ENCODE measurements at regions not wholly inside any gene's neighbourhood (a gene's known extent, or its start where the extent isn't known, plus 50 kb on each side); places are given as distances from the start of the nearest gene placed in this dataset.

DNA sequence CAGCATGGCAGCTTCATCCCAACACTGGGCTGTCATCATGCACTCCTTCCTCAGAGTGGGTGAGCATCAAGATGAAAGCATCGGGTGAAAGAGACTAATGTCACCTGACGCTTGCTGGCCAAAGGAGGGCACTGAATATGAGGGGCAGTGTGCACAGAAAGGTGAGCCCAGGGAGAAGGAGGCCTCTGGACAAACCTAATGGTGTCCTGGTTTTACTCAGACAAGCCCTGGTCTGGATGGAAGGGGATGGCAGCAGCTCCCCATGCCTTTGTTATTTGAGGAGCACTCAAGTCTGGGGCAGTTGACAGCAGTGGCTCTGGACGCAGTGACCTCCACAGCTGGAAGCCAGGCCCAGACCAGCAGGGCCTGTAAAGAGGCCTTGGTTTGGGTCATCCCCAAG lies 209.7 kb downstream of the SMAD2 start:
- intact Hi-C loops (cut with micrococcal nuclease; ENCODE audit: unreplicated experiment): no loop called here
- 9% methylated on average over 2 of the region's 3 CpGs for WGBS (ENCODE audit: low lambda C conversion rate)
- H3K4me2 ChIP-seq (ENCODE audit: low read depth, low read length): no peak overlapping the region
- no peaks in the 10 kb centered on the region for H3K79me2 ChIP-seq (ENCODE audit: insufficient read depth, low read length)
- FAIRE-seq (no peak), ATAC-seq (no peak), DNase-seq (ENCODE audit: low spot score) (no peak)
- no peak overlapping the region for H3K4me3 ChIP-seq (replicated peaks in 1 of 3; ENCODE audit: insufficient read depth in 1 of 3, low read depth in 2 of 3, low read length in 3 of 3)
- TF ChIP-seq, protein P1, sequence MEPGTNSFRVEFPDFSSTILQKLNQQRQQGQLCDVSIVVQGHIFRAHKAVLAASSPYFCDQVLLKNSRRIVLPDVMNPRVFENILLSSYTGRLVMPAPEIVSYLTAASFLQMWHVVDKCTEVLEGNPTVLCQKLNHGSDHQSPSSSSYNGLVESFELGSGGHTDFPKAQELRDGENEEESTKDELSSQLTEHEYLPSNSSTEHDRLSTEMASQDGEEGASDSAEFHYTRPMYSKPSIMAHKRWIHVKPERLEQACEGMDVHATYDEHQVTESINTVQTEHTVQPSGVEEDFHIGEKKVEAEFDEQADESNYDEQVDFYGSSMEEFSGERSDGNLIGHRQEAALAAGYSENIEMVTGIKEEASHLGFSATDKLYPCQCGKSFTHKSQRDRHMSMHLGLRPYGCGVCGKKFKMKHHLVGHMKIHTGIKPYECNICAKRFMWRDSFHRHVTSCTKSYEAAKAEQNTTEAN (CRISPR knock-in tag; conservative IDR thresholded peaks at IDR 0.05): no peak
- TF ChIP-seq, protein P2, sequence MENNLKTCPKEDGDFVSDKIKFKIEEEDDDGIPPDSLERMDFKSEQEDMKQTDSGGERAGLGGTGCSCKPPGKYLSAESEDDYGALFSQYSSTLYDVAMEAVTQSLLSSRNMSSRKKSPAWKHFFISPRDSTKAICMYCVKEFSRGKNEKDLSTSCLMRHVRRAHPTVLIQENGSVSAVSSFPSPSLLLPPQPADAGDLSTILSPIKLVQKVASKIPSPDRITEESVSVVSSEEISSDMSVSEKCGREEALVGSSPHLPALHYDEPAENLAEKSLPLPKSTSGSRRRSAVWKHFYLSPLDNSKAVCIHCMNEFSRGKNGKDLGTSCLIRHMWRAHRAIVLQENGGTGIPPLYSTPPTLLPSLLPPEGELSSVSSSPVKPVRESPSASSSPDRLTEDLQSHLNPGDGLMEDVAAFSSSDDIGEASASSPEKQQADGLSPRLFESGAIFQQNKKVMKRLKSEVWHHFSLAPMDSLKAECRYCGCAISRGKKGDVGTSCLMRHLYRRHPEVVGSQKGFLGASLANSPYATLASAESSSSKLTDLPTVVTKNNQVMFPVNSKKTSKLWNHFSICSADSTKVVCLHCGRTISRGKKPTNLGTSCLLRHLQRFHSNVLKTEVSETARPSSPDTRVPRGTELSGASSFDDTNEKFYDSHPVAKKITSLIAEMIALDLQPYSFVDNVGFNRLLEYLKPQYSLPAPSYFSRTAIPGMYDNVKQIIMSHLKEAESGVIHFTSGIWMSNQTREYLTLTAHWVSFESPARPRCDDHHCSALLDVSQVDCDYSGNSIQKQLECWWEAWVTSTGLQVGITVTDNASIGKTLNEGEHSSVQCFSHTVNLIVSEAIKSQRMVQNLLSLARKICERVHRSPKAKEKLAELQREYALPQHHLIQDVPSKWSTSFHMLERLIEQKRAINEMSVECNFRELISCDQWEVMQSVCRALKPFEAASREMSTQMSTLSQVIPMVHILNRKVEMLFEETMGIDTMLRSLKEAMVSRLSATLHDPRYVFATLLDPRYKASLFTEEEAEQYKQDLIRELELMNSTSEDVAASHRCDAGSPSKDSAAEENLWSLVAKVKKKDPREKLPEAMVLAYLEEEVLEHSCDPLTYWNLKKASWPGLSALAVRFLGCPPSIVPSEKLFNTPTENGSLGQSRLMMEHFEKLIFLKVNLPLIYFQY (CRISPR knock-in tag; IDR thresholded peaks at IDR 0.05; ENCODE audit: borderline replicate concordance): no peak
- no peak for TF ChIP-seq ZNF83 (CRISPR knock-in tag; IDR thresholded peaks at IDR 0.05; ENCODE audit: borderline replicate concordance)
- no peak overlapping the region for H3K27ac ChIP-seq (ENCODE audit: extremely low read length, insufficient read depth, low read length)
- H4K20me1 ChIP-seq (ENCODE audit: insufficient read depth, low read length): no peaks in the 10 kb centered on the region
- H3K27me3 ChIP-seq (ENCODE audit: control insufficient read depth in 1 of 2, insufficient read depth in 2 of 2, low read length in 2 of 2): peaks cover 2 to 11% of the 10 kb centered on the region in 2 experiments; a peak in 1 of 5 replicates
- no TSS peak for BruUV-seq (replicated peaks)
- in situ Hi-C loops (cut with HindIII; ENCODE audit: extremely low pct_ligation_motif_present, low pct_unique_long_range_greater_than_20kb): no loop called here
- no peaks in the 10 kb centered on the region for H3K36me3 ChIP-seq (replicated peaks in 1 of 2; ENCODE audit: control insufficient read depth in 1 of 2, insufficient read depth in 2 of 2, low read length in 2 of 2)
- ChIA-PET CTCF (ENCODE audit: low intra/inter-chr PET ratio, low total read pairs) (no interaction called here), POLR2A (no interaction called here)
- no peak overlapping the region for H3K9ac ChIP-seq (ENCODE audit: insufficient read depth, low read depth, low read length)
- H2AFZ ChIP-seq (ENCODE audit: low read length): no peak overlapping the region
- H3K9me3 ChIP-seq (ENCODE audit: low read length): no peaks in the 10 kb centered on the region
- H3K4me1 ChIP-seq (ENCODE audit: insufficient read depth, low read length): no peaks in the 10 kb centered on the region
